HG02763 (cell line): ENCODE measurements at regions not wholly inside any gene's neighbourhood (a gene's known extent, or its start where the extent isn't known, plus 50 kb on each side); places are given as distances from the start of the nearest gene placed in this dataset.
"Not testable (repeated sequence)": the region's sequence is repeated elsewhere in the genome, so short reads cannot be mapped to it uniquely, and the experiment has no call there.

Experiments
- ATAC-seq: cut with Tn5 transposase; IDR thresholded peaks from one replicate; pipeline ENCODE4 v1.9.1; 2021; ENCODE audit warnings: mild to moderate bottlenecking, moderate library complexity; ENCODE audit not compliant: unreplicated experiment

DNA sequence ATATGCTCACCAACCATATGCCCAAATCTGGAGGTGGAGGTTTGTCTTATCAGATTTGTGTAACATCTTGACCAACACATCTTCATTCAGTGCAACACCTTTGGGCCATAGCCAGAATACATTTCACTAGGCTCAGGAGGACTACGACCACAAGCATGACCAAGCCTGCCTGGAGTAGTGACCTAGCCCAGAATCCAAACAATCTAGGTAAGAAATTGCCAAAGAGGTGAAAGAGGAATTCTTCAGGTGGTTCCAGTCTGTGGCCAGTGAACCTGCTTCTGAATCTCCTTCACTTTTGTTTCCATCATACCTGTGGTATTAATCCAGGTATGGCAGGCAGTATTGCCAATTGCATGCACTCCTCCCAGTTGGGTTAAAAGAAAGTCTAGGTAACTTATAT, 112.8 kb upstream of the RAB18 start:
- ATAC-seq = no peak

- no peak for ATAC-seq
Observed at GRCh38 chr10:27390681-27391080, 113.4 kb upstream of the RAB18 start.

DNA sequence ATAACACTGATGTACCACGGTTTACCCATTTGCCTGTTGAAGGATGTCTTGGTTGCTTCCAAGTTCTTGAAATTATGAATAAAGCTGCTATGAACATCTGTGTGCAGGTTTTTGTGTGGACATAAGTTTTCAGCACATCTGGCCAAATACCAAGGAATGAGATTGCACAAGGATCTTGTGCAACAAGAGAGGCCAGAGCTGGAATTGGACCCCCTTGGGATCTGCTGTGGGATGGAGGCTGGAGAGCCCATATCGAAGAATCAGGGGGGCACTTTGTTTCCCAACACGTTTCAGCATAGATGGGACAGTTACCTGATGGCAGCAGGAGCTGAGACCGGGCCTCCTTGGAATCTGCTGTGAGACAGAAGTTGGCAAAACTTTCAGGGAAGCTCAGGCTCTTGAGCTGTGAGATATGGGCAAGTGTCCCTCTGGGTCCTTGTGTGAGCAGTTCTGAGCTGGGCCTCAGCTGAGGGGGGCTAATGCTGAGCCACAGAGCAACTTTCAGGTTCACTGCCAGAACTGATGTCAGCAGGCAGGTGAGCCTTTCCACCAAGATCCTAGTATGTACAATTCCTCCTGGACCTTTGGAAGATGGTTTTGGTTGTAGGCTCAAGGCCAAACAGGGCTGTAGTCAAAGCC, 115.2 kb upstream of the RAB18 start:
- ATAC-seq = no peak

DNA sequence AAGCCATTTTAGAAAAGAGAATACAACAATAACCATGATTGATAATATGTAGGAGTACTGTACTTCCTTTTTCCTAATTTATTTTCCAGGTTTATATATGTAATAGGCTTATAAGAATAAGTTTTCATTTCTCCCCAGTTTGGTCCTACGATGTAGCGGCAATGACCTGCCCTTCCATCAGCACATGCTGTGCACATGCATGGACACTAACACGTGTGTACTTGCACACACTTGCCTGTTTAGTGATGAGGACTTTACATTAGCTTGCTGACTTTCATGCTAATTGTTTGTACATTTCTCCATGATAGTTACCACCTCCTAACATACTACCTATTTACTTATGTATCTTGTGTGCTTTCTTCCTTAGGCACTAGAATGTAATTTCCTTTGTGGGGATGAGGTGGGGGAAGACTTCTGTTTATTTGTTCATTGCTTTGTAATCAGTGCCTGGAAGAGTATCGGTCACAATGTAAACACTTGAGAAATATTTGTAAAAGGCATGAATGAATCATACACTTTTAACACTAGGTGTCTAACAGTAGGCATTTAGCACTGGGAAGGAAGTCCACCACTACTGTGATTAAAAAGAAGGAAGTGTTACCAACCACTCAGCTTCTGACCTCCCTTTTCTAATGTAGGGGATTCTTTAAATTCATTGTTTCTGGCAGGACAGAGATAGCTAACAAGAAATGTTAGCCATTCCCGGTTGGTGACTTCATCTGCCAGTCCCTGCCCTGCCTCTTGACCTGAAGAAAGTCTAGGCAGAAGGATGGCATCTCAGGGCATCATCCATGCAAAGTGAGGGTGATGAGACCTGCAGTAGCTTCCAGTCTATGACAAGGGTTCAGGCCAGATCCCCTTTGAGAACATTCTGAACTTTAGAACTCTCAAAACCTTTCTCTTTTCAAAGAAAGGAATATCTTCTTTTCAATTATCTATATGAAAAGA, 120.2 kb upstream of the RAB18 start:
- no peak for ATAC-seq

- no peak for ATAC-seq
Observed at GRCh38 chr10:27382176-27382575, 121.9 kb upstream of the RAB18 start.

GRCh38 chr10:27380929-27381358, 123.2 kb upstream of the RAB18 start:
- no peak for ATAC-seq

DNA sequence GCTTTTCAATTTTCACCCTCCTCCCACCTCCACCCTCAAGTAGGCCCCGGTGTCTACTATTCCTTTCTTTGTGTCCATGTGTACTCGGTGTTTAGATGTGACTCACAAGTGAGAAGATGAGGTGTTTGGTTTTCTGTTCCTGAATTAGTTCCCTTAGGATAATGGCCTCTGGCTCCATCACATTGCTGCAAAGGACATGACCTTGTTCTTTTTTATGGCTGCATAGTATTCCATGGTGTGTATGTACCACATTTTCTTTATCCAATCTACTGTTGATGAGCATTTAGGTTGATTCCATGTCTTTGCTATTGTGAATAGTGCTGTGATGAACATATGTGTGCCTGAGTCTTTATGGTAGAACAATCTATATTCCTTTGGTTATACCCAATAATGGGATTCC, 125.1 kb upstream of the RAB18 start:
- not testable (repeated sequence) for ATAC-seq

GRCh38 chr10:27373566-27374160, 130.4 kb upstream of the RAB18 start:
- ATAC-seq = no peak

GRCh38 chr10:27372095-27372494, 131.5 kb upstream of the ACBD5 start:
- ATAC-seq = no peak

- ATAC-seq = not testable (repeated sequence)
Observed at GRCh38 chr10:27371375-27371774, 130.8 kb upstream of the ACBD5 start.

DNA sequence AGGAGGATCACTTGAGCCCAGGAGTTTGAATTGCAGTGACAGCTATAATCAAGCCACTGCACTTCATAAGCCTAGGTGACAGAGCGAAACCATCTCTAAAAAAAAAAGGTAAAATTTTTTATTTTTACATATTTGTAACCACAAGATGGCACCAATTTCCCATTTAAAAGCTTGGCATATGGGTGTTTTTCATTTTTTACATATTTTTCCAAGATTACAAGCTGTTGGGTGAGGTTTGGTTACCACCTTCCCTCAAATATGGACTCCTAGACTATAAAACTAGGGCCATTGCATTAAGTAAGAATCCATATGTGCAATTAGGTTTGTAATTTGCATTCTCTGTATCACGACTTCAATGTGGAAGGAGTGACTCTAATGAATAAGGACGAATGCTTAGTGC, 129.3 kb upstream of the ACBD5 start:
- no peak for ATAC-seq

GRCh38 chr10:27368706-27369105, 128.1 kb upstream of the ACBD5 start:
- ATAC-seq = no peak

- no peak for ATAC-seq
Observed at GRCh38 chr10:27366769-27367168, 126.2 kb upstream of the ACBD5 start.

- ATAC-seq = no peak
Observed at GRCh38 chr10:27364028-27364427, 123.4 kb upstream of the ACBD5 start.

- peak; percentile 86 for ATAC-seq
Observed at GRCh38 chr10:27360581-27361172, 120.1 kb upstream of the ACBD5 start.

GRCh38 chr10:27359792-27360355, 119.3 kb upstream of the ACBD5 start:
- no peak for ATAC-seq

- ATAC-seq = no peak
Observed at GRCh38 chr10:27356738-27357137, 116.1 kb upstream of the ACBD5 start.

GRCh38 chr10:27355918-27356573, 115.4 kb upstream of the ACBD5 start:
- no peak for ATAC-seq

DNA sequence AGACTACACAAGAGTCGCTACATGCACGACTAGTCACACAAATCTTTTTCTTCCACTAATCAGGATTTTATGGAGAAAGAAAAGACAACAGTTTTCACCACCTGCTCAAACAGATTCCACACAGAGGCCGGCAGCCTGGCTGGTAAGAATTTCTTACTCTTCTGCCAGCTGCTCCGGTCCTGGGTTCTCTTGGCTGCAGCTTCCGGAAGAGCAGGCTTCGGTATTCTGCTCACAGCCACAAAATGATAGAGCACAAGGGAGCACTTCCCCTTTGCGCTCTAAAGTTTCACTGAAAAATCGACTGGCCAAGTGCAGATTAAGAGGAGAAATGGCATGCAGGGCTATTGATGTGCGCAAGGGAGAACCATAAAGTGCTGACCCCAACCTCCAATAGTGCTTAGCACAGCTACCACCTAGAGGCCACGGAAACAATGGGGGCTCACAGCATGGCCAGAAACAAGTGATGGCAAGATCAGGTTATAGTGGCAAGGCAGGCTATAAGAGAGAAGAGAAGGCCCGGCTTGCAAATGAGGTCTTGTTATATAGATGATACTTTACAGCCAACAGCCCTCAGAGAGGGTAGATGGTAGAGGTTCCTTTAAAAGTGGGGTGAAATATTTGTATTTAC, 114.2 kb upstream of the ACBD5 start:
- ATAC-seq = peak; percentile 98

DNA sequence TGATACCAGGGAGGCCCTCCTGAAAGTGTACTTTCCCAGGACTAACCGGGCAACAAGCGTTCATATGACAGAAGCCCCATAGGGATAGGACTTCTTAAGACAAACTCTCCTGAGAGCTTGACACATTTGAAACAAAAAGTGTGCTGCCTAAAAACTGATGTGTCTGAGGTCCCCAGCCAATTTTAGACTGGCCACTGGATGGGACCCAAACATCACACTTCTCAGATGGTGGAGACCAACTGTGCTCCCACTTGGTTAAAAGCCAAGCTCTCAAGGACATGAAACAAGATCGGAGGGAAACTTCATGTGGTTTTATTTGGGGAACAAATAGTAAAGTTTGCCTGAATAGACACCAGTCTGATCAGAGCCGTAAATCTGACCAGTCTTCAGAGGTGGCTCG, 113.5 kb upstream of the ACBD5 start:
- peak; percentile 5 for ATAC-seq
